GM21423 (cell line): ENCODE measurements at regions not wholly inside any gene's neighbourhood (a gene's known extent, or its start where the extent isn't known, plus 50 kb on each side); places are given as distances from the start of the nearest gene placed in this dataset.
"Not testable (repeated sequence)": the region's sequence is repeated elsewhere in the genome, so short reads cannot be mapped to it uniquely, and the experiment has no call there.

ENCODE experiments used
- ATAC-seq: cut with Tn5 transposase; IDR thresholded peaks from one replicate; pipeline ENCODE4 v1.9.1; 2021; ENCODE audit warnings: mild to moderate bottlenecking, moderate library complexity; ENCODE audit not compliant: unreplicated experiment

DNA sequence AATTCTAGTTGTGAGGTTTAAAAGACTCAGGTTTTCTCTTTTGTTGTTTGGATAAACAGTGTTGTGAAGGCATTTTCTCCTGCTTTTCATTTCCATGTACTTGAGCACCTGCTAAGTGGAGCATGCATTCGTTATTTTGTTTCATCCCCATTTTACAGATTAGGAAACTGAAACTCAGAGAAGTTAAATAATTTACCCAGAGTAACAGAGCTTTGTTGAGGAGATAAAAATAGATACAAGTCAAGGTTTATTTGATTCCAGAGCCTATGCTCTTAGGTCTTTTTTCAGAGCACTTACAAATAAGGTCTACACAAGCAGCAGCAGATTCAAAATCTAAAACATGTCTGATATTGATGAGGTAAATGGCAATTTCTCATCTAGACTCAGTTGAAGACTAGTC, 254.7 kb upstream of the PTBP2 start:
- ATAC-seq = peak; percentile 69

GRCh38 chr1:96469726-96470125, 251.9 kb upstream of the PTBP2 start:
- not testable (repeated sequence) for ATAC-seq

GRCh38 chr1:96472471-96472870, 249.1 kb upstream of the PTBP2 start:
- no peak for ATAC-seq

DNA sequence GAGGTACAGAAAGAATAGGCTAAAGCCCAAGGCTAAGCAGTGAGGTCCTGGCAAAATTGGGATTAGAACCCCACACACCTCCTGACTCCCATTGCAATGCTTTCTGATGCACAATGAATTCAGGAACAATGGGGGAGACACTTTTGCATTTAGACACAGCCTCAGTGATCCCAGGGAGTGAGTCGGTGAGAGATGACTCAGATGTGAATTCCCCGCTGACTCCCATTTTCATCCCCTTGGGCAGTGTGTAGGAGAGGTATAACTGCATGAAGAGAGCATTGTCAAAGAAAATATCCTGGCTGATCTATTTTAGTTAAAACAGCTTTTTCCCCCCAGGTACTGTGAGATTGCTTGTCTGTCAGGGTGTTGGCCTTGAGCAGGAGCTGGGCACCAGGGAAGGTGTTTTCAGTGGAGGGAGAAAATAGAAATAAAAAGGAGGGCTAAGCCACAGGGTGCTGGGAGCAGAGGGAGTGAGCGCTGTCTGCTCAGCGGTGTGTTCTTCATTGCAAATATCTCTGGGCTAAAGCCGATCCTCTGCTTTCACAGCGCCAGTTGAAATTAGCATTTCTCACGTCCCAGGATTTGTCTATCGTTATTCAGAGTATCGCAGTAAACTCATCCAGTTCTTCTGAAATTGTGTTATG, 247.7 kb upstream of the PTBP2 start:
- ATAC-seq = no peak

DNA sequence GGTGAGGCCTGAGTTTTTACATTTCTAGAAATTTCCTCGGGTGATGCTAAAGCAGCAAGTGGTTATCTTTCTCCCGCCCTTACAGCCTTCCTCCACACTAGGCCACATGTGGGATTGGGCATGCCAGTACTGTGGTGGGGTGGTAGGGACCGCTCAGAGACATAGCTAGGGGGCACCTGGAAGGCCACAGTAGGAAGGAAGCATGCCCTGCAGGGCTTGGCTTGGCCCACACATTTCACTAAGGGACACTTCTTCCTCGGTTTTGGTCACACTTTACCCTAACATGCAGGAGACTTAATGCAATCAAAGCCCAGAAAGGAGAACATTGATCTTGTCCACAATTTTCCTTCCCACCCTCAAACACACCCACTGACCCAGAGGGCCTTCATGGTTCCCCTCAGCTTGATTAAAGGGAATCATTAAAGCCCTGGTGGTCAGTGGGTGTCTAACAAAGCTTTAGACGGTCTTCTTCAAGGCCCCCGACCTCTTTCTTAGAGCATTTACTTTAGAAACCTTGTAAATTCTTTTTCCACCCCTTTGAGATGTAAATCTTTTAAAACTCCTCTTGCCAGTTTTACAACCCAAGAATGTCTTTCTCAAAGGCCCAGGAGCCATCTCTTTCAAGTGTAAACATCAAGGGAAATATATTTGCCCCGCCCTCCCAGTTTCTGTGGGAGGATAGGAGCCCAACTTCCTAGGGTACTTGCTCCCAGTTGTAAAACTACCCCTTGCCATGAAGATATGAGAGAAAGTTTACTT, 246.4 kb upstream of the PTBP2 start:
- ATAC-seq = no peak

- ATAC-seq = no peak
Measured at GRCh38 chr1:96475903-96476302, 245.7 kb upstream of the PTBP2 start.

- no peak for ATAC-seq
Measured at GRCh38 chr1:96478228-96478627, 243.4 kb upstream of the PTBP2 start.

DNA sequence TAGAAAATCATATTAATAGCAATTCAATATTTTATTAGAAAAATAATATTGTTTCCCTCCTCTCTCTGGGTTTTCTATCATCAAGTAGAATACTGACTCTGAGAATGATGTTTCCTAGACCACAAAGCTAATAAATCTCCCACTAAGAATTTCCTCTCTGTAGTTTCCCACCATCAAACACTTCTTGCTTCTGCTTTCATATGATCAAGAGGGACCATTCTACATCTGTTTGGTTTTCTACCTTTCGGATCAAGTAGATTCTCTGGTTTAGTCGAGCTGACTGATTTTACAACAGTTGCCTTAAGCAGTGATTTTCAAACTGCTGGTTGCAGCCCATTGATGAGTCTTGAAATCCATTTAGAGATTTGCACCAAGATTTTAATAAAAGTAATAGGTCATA, 240.2 kb upstream of the PTBP2 start:
- no peak for ATAC-seq

GRCh38 chr1:96482616-96483015, 239.0 kb upstream of the PTBP2 start:
- ATAC-seq = no peak

DNA sequence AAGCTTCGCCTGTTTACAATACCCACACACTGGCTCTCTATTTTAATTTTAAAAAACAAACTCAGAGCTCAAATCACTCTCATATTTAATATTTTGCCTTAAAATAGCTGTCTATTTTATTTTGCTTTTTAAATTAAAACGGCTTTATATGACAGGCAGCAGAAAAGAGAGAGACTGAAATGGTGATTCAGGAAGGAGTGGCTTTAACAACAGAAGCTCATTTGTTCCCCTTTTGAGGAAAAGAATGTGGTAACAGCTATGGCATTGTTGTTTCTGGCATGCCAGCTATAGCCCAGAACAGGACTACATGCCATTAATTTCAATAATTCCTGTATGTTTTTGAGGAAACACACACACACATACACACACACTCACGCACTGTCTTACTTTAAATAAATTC, 234.2 kb upstream of the PTBP2 start:
- ATAC-seq = no peak

DNA sequence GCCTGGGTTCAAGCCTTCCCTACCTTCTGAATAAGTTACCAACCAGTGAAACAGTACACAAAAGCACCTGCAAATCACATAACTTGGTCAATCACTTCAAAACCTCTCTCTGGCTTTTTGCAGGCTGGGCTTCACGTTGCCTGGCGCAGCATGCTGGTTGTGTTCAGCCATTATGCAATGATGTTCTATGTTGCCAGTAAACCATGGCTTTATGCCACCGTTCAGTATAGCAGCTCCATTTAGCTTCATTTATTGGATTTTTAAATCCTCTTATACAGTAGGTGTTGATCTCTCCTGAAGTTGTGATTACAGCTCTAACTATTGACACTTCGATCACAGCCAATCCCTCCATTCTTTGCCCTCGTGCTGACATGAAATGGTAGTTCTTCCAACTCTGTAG, 233.6 kb upstream of the PTBP2 start:
- ATAC-seq = no peak

DNA sequence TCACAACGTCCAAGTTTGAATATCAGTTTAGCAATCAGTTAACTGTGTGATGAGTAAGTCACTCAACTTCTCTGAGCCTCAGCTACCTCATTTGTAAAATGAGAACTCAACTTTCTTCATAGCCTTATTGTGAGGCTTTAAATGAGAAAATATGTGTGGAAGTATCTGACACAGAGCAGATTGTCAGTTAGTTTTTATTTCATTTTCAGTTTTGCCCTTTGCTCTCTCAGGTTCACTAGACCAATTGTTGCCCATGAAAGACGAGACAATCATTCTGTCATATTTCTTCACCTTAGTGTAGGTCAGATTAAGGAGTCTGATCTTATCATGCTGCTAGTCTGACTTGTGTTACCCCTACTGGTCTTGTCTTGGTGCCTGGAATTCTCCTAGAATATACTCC, 232.8 kb upstream of the PTBP2 start:
- no peak for ATAC-seq

GRCh38 chr1:96492236-96492635, 229.3 kb upstream of the PTBP2 start:
- no peak for ATAC-seq

DNA sequence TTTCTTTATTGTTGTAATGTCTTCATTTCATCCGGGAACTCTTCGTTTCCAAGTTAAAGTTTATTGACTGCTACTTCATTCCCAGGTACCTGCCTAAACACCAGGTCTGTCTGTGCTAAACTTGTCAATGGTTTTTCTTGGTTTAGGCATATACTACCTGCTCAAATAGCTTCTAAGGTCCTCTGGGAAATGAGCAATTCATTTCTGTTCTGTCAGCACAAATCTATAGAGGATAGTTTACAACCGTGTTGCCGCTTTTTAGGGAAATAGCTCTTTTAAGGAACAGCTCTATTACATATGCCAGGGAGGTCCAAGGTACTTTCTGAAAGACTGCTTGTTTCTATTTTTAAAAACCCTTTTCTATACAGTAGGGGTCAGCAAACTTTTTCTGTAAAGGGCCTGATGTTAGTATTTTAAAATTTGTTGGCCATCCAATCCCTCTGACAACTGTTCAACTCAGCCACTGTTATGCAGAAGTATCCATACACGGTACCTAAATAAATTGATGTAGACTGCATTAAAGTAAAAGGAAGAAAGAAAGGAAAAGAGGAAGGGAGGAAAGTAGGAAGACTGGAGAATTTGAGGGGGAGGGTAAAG, 222.7 kb upstream of the PTBP2 start:
- no peak for ATAC-seq

GRCh38 chr1:96508233-96508632, 213.4 kb upstream of the PTBP2 start:
- ATAC-seq = no peak

DNA sequence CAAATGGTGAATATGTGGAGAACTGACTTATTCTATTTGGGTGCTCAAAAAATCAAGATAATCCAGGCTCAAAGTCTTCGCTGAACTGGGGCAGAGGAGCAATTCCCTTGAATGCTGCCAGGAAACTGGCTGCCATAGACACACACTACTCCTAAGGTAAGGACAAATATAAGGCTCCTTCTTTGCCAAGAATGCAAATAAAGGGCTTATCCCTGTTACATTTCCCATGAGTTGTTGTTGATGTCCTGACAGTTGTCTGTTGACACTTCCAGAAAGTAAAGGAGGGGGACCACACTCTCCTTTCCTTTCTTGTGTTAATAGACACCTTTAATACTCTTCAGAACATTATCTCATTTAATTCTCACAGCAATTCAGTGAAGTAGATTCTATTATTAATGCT, 212.2 kb upstream of the PTBP2 start:
- no peak for ATAC-seq

DNA sequence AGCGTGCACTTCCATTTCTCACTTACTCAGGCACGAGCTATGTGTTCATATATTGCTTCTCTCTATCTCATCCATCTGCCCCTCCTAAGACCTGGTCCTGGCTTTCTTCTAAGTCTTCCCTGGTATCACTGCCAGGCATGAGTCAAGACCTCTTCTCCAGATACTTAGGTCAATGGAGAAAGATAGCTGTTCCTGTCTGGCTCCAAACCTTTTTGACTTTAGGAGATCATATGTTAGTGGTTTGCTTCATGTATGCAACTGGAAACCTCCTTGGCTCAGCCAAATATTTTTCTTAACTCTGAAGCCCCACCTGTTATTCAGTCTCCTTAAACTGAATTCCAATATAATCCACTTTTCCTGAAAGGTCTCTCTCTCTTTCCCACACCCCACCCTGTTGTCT, 211.6 kb upstream of the PTBP2 start:
- ATAC-seq = no peak

DNA sequence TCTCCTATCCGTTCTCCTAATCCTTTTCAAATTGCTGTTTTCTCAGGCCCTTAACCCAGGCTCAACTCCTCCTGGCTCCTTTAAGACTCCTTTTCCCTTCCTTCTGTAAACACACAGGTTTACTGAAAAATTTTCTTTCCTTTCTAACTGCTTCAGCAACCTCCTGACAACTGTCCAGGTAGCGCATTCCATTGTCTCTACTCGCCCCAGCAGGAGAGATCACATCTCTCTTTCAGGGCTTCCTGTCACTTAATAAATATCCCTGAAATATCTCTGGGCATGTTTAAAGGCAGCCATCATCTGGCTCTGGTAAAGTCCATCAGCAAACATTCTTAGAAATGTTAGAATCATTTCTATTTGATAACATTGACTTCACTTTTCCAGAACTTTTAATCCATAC, 211.2 kb upstream of the PTBP2 start:
- ATAC-seq = no peak

DNA sequence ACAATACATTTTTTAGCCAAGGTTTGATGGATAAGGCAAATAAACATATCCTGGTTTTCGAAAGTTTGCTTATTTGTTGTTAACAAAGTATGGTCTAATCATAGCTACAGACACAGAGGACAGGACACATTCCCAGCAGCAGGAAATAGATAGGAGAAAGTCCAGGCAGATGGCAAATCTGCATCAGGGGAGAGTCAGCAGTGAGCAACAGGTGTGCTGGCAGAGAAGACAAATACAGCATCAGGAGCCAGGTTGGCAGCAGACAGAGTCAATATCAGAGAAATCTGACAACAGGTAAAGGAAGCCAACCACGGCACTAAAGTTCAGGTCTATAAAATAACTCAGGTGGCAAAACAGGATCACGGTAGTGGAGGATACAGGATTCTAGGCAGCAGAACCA, 210.7 kb upstream of the PTBP2 start:
- no peak for ATAC-seq

DNA sequence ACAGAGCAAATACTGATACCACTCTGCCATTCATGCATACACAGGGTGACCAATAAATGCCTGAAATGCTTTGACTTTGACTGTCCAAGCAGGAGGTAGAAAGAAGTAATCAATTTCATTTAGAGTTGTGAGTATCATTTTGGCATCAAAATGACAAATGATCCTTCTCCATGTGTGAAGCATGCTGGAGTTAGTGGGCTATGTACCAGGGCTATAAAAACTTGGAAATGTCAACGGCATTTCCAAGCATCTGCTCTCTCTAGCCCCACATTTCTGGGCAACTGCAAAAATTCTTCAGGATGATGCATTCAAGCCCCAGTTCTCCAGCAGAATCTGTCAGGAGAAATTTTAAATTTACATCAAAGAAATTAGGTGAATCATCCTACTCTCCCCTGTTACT, 208.4 kb upstream of the PTBP2 start:
- ATAC-seq = no peak

GRCh38 chr1:96515430-96515829, 206.2 kb upstream of the PTBP2 start:
- ATAC-seq = peak; percentile 91

DNA sequence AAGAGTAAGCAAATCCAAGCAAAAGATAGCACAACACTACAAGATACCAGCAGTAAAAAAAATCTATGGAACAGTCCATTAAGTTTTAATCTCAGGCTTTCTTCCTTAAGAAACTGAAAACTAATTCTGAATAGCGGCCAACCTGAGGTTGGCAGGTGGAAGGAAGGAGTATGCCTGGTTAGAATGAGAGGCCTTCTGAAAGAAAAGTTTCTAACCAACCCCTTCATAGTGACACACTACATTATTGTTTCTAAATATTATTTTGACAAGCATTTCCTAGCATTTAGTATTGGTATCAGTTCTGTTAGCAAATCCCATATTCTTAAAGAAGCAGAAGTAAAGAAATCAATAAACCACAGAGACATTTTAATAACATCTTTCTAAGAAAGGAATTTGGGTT, 205.7 kb upstream of the PTBP2 start:
- peak; percentile 58 for ATAC-seq
